Endothelial cell of umbilical vein (primary cell): ENCODE measurements at regions not wholly inside any gene's neighbourhood (a gene's known extent, or its start where the extent isn't known, plus 50 kb on each side); places are given as distances from the start of the nearest gene placed in this dataset.

Source experiments
- BruUV-seq: library from RNA; stranded (reverse); fragments of 400-500 nt; replicated peaks from 2 replicates; lab custom pipeline; 2021; lab: Mats Ljungman, UMichigan
- CTCF ChIA-PET: fragments of 300-600, 350-600 bp; sonication (Branson Sonifier 250); formaldehyde crosslinking; loops from one replicate; lab custom pipeline; 2021; ENCODE audit warnings: antibody characterized with exemption, inconsistent platforms; lab: Charles Lee
- POLR2A ChIA-PET: fragments of 300-600, 350-600 bp; sonication (Branson Sonifier 250); formaldehyde crosslinking; loops from one replicate; lab custom pipeline; 2021; ENCODE audit warnings: antibody characterized with exemption, inconsistent platforms; lab: Charles Lee
- DNase-seq: peaks from one replicate; pipeline ENCODE4 v3.0.0-alpha.2; 2011; ENCODE audit warnings: low read depth, low spot score
- FAIRE-seq: peaks from 2 replicates; lab custom pipeline; 2011; peaks lifted over from hg19 to GRCh38; lab: Jason Lieb, UNC
- H2AFZ ChIP-seq: 2 replicates; pipeline ENCODE4 v1.6.0; 2012; ENCODE audit warnings: low read depth, low read length, control low read depth, inconsistent platforms
- H3K27ac ChIP-seq: 2 replicates; pipeline ENCODE4 v1.5.1; 2011; ENCODE audit warnings: low read depth, mild to moderate bottlenecking, control low read depth, low read length, moderate library complexity; ENCODE audit not compliant: insufficient read depth
- H3K27me3 ChIP-seq, 2 experiments: 2 replicates each; pipeline versions ENCODE4 v1.6.0 to v1.6.1; 2011; ENCODE audit warnings: low read length in 2 of 2, mixed read lengths in 1 of 2; ENCODE audit not compliant: control insufficient read depth in 2 of 2, insufficient read depth in 2 of 2
- H3K36me3 ChIP-seq, 2 experiments: 2 replicates in 1 of 2; 3 replicates in 1 of 2; pipeline ENCODE4 v1.5.1; 2011; ENCODE audit warnings: low read length in 2 of 2, mild to moderate bottlenecking in 1 of 2, moderate library complexity in 1 of 2; ENCODE audit not compliant: control insufficient read depth in 2 of 2, insufficient read depth in 2 of 2; ENCODE audit errors: extremely low read depth in 1 of 2
- H3K4me1 ChIP-seq: 3 replicates; pipeline ENCODE4 v1.5.1; 2011; ENCODE audit warnings: mild to moderate bottlenecking, low read length; ENCODE audit not compliant: control insufficient read depth, insufficient read depth; ENCODE audit errors: extremely low read depth
- H3K4me2 ChIP-seq: 2 replicates; pipeline ENCODE4 v1.6.1; 2011; ENCODE audit warnings: low read length, control low read depth, mixed read lengths; ENCODE audit not compliant: insufficient read depth
- H3K4me3 ChIP-seq, 3 experiments: fragments of 200-600 bp in 1 of 3; sonication (generic), shearing (Covaris generic) in 1 of 3; replicated peaks in 1 of 3; 2 replicates each; pipeline ENCODE4 v1.5.1; 2011 to 2016; ENCODE audit warnings: control low read depth in 3 of 3, low read length in 3 of 3, mild to moderate bottlenecking in 2 of 3, inconsistent platforms in 1 of 3, low read depth in 1 of 3, moderate library complexity in 1 of 3; ENCODE audit not compliant: insufficient read depth in 1 of 3
- H3K79me2 ChIP-seq: 2 replicates; pipeline ENCODE4 v1.6.0; 2012; ENCODE audit warnings: low read length, inconsistent platforms; ENCODE audit not compliant: control insufficient read depth, insufficient read depth
- H3K9ac ChIP-seq: replicated peaks from 2 replicates; pipeline ENCODE3; 2011; ENCODE audit warnings: low read length, control low read depth; ENCODE audit not compliant: insufficient read depth; ENCODE audit errors: extremely low read depth
- H3K9me1 ChIP-seq: replicated peaks from 3 replicates; pipeline ENCODE4 v1.6.0; 2011; ENCODE audit warnings: mild to moderate bottlenecking, low read length; ENCODE audit not compliant: control insufficient read depth, insufficient read depth; ENCODE audit errors: extremely low read depth
- H3K9me3 ChIP-seq: replicated peaks from 2 replicates; pipeline ENCODE4 v1.5.1; 2012; ENCODE audit warnings: low read length, inconsistent platforms; ENCODE audit not compliant: control insufficient read depth, insufficient read depth
- H4K20me1 ChIP-seq: replicated peaks from 2 replicates; pipeline ENCODE3; 2011; ENCODE audit warnings: mild to moderate bottlenecking, low read length; ENCODE audit not compliant: control insufficient read depth, insufficient read depth; ENCODE audit errors: extremely low read depth
- EZH2 ChIP-seq: IDR thresholded peaks from 2 replicates; pipeline ENCODE4 v1.6.1; 2012; ENCODE audit warnings: borderline replicate concordance, low read depth, mild to moderate bottlenecking, moderate library complexity, low read length, inconsistent platforms; ENCODE audit not compliant: severe bottlenecking
- JUN ChIP-seq: IDR thresholded peaks from 2 replicates; pipeline ENCODE4 v1.6.1; 2011; ENCODE audit warnings: borderline replicate concordance, low read depth; ENCODE audit not compliant: insufficient read length, insufficient read depth
- MYC ChIP-seq: IDR thresholded peaks from one replicate; pipeline ENCODE4 v1.6.1; 2011; ENCODE audit warnings: mild to moderate bottlenecking, low read depth, low read length
- POLR2A ChIP-seq: IDR thresholded peaks from 2 replicates; pipeline ENCODE4 v1.6.1; 2012; ENCODE audit warnings: low read depth, mild to moderate bottlenecking, control low read depth, low read length
- POLR2AphosphoS5 ChIP-seq: IDR thresholded peaks from 2 replicates; pipeline ENCODE4 v1.6.1; 2012; ENCODE audit warnings: low read depth, mild to moderate bottlenecking, control low read depth, low read length, moderate library complexity; ENCODE audit not compliant: insufficient read depth
- dilution Hi-C: fragments of 300-500 bp; cut with MboI; formaldehyde crosslinking; loops from one replicate; pipeline ENCODE4 v1.15.0; 2019; ENCODE audit warnings: low sequenced_read_pairs; ENCODE audit not compliant: extremely low pct_ligation_motif_present
- intact Hi-C: fragments of 100-400 bp; cut with micrococcal nuclease; formaldehyde crosslinking; loops from one replicate; pipeline ENCODE4 v1.10.0; 2022

GRCh38 chr19:31678421-31678820 is 329.2 kb upstream of the TSHZ3 start:
- no TSS peak for BruUV-seq
- TF ChIP-seq POLR2AphosphoS5, result no peak

GRCh38 chr19:31681121-31681520 is 331.9 kb upstream of the TSHZ3 start:
- H3K36me3 ChIP-seq, result no peaks in the 10 kb centered on the region
- no TSS peak for BruUV-seq
- no peak overlapping the region for H3K9ac ChIP-seq
- TF ChIP-seq MYC (no peak), POLR2AphosphoS5 (no peak), POLR2A (no peak), JUN (no peak), EZH2 (no peak)
- intact Hi-C loops (no loop called here), dilution Hi-C loops (no loop called here)
- H3K9me3 ChIP-seq, result peaks cover 1% of the 10 kb centered on the region
- no peak overlapping the region for H3K27ac ChIP-seq
- no peak overlapping the region for H3K4me2 ChIP-seq
- no peaks in the 10 kb centered on the region for H3K79me2 ChIP-seq
- H3K4me3 ChIP-seq, result no peak overlapping the region
- no peaks in the 10 kb centered on the region for H4K20me1 ChIP-seq
- FAIRE-seq, result no peak
- DNase-seq, result no peak
- H3K9me1 ChIP-seq, result no peaks in the 10 kb centered on the region
- ChIA-PET POLR2A (no interaction called here), CTCF (no interaction called here)
- no peak overlapping the region for H2AFZ ChIP-seq
- no peaks in the 10 kb centered on the region for H3K4me1 ChIP-seq
- no peaks in the 10 kb centered on the region for H3K27me3 ChIP-seq

More at GRCh38 chr19:31678421-31678820, 329.2 kb upstream of the TSHZ3 start:
- Histone ChIP-seq H3K9me3 (peaks cover 1% of the 10 kb centered on the region), H3K27me3 (no peaks in the 10 kb centered on the region), H3K79me2 (no peaks in the 10 kb centered on the region), H2AFZ (no peak overlapping the region), H3K9me1 (no peaks in the 10 kb centered on the region), H3K36me3 (no peaks in the 10 kb centered on the region), H3K4me3 (no peak overlapping the region), H3K9ac (no peak overlapping the region), H4K20me1 (no peaks in the 10 kb centered on the region), H3K27ac (no peak overlapping the region), H3K4me1 (no peaks in the 10 kb centered on the region), H3K4me2 (no peak overlapping the region)
- POLR2A ChIA-PET, result no interaction called here
- CTCF ChIA-PET, result no interaction called here
- intact Hi-C loops, result no loop called here
- dilution Hi-C loops, result no loop called here
- FAIRE-seq (no peak), DNase-seq (no peak)
